ENCODE measurements at regions not wholly inside any gene's neighbourhood (a gene's known extent, or its start where the extent isn't known, plus 50 kb on each side); places are given as distances from the start of the nearest gene placed in this dataset.

GRCh38 chrX:39605183-39605582 lies 492.6 kb downstream of the BCOR start:
- TF ChIP-seq PHB2 (IDR thresholded peaks at IDR 0.05; ENCODE audit: low read depth) = no peak
- no peak for TF ChIP-seq CTCF (IDR thresholded peaks at IDR 0.05 in 2 of 3, conservative IDR thresholded peaks at IDR 0.05 in 1 of 3; ENCODE audit: insufficient read depth in 2 of 3, low read depth in 1 of 3, low read length in 3 of 3)
- no peak for TF ChIP-seq CHD4 (IDR thresholded peaks at IDR 0.05; ENCODE audit: insufficient read depth, insufficient replicate concordance, low read depth, low read length, poor library complexity, severe bottlenecking)
- TF ChIP-seq MYC (IDR thresholded peaks at IDR 0.05; ENCODE audit: low read depth, low read length) = no peak
- no peak for TF ChIP-seq MYC (CRISPR knock-in tag; IDR thresholded peaks at IDR 0.05; ENCODE audit: borderline replicate concordance, low read depth)
- TF ChIP-seq ZNF717 (CRISPR knock-in tag; IDR thresholded peaks at IDR 0.05) = no peak
